ENCODE measurements at regions not wholly inside any gene's neighbourhood (a gene's known extent, or its start where the extent isn't known, plus 50 kb on each side); places are given as distances from the start of the nearest gene placed in this dataset.

- no peak overlapping the region for H3K4me3 ChIP-seq (replicated peaks; ENCODE audit: low read depth, low read length)
- TF ChIP-seq CTCF (IDR thresholded peaks at IDR 0.05; ENCODE audit: low read length, missing control alignments) = no peak
- DNase-seq (ENCODE audit: low read depth) = peak; percentile 81
These were observed 202.5 kb upstream of the SGK1 start for GRCh38 chr6:134520181-134521115.

GRCh38 chr6:134519465-134519864 lies 201.6 kb upstream of the SGK1 start:
- no peak for TF ChIP-seq CTCF (IDR thresholded peaks at IDR 0.05; ENCODE audit: low read length, missing control alignments)
- DNase-seq (ENCODE audit: low read depth) = peak; percentile 89
- no peak overlapping the region for H3K4me3 ChIP-seq (replicated peaks; ENCODE audit: low read depth, low read length)

GRCh38 chr6:134517868-134518267 lies 200.0 kb upstream of the SGK1 start:
- H3K4me3 ChIP-seq (replicated peaks; ENCODE audit: low read depth, low read length) = no peak overlapping the region
- TF ChIP-seq CTCF (IDR thresholded peaks at IDR 0.05; ENCODE audit: low read length, missing control alignments) = no peak
- peak; percentile 54 for DNase-seq (ENCODE audit: low read depth)

- H3K4me3 ChIP-seq (replicated peaks; ENCODE audit: low read depth, low read length) = peak overlapping the region; percentile 22
- no peak for TF ChIP-seq CTCF (IDR thresholded peaks at IDR 0.05; ENCODE audit: low read length, missing control alignments)
- DNase-seq (ENCODE audit: low read depth) = peak; percentile 96
These were observed 199.3 kb upstream of the SGK1 start for GRCh38 chr6:134517145-134517658.

DNA sequence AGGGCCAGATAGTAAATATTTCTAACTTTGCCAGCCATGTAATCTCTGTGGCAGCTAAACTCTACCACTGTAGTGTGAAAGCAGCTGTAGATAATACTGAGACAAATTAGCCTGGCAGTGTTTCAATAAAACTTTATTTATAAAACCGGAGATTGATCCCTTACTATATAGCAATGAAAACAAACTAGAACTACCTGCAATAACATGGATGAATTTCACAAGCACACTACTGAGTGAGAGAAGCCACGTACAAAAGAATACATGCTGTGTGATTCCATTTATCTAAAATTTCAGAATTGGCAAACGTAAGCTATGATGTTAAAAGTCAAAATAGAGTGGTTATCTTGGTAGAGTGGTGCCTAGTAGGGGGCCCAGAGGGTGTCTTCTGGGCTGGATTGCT lies 198.7 kb upstream of the SGK1 start:
- no peak for TF ChIP-seq CTCF (IDR thresholded peaks at IDR 0.05; ENCODE audit: low read length, missing control alignments)
- DNase-seq (ENCODE audit: low read depth) = peak; percentile 38
- no peak overlapping the region for H3K4me3 ChIP-seq (replicated peaks; ENCODE audit: low read depth, low read length)

- no peak for TF ChIP-seq CTCF (IDR thresholded peaks at IDR 0.05; ENCODE audit: low read length, missing control alignments)
- H3K4me3 ChIP-seq (replicated peaks; ENCODE audit: low read depth, low read length) = no peak overlapping the region
- peak; percentile 87 for DNase-seq (ENCODE audit: low read depth)
These were observed 198.1 kb upstream of the SGK1 start for GRCh38 chr6:134515986-134516385.
